Liver (tissue), 7 donors: ENCODE measurements at regions not wholly inside any gene's neighbourhood (a gene's known extent, or its start where the extent isn't known, plus 50 kb on each side); places are given as distances from the start of the nearest gene placed in this dataset.

ENCODE experiments used
- DNase-seq: peaks from one replicate; pipeline ENCODE4 v3.0.0-alpha.2; 2017; ENCODE audit warnings: low spot score
- H3K27ac ChIP-seq, 2 donors: one replicate each; pipeline ENCODE4 v1.7.0; 2013; ENCODE audit warnings: inconsistent platforms in 2 of 2, low read length in 2 of 2, control low read depth in 1 of 2, low read depth in 1 of 2, mild to moderate bottlenecking in 1 of 2
- H3K27me3 ChIP-seq, 4 donors: one replicate each; pipeline versions ENCODE4 v1.6.1 to v1.7.0; 2013; ENCODE audit warnings: low read length in 3 of 4, inconsistent platforms in 1 of 4, mild to moderate bottlenecking in 1 of 4, moderate library complexity in 1 of 4; ENCODE audit not compliant: control insufficient read depth in 4 of 4, insufficient read depth in 4 of 4
- H3K36me3 ChIP-seq, 4 donors: one replicate each; pipeline versions ENCODE4 v1.6.1 to v1.7.0; 2013; ENCODE audit warnings: low read length in 3 of 4, mild to moderate bottlenecking in 3 of 4, low read depth in 1 of 4, moderate library complexity in 1 of 4; ENCODE audit not compliant: control insufficient read depth in 4 of 4, insufficient read depth in 3 of 4
- H3K4me1 ChIP-seq, 4 donors: one replicate each; pipeline versions ENCODE4 v1.6.1 to v1.7.0; 2013; ENCODE audit warnings: low read length in 3 of 4, mild to moderate bottlenecking in 3 of 4, moderate library complexity in 1 of 4; ENCODE audit not compliant: control insufficient read depth in 4 of 4, insufficient read depth in 4 of 4
- H3K4me3 ChIP-seq, 3 donors: one replicate each; pipeline versions ENCODE4 v1.6.1 to v1.7.0; 2013; ENCODE audit warnings: low read length in 3 of 3, control low read depth in 1 of 3, low read depth in 1 of 3, mild to moderate bottlenecking in 1 of 3
- H3K9ac ChIP-seq, 2 donors: one replicate each; pipeline ENCODE4 v1.7.0; 2013; ENCODE audit warnings: low read length in 2 of 2, mild to moderate bottlenecking in 2 of 2, moderate library complexity in 2 of 2, control low read depth in 1 of 2, low read depth in 1 of 2
- H3K9me3 ChIP-seq, 4 donors: one replicate each; pipeline versions ENCODE4 v1.6.1 to v1.7.0; 2013; ENCODE audit warnings: low read length in 3 of 4; ENCODE audit not compliant: control insufficient read depth in 4 of 4
- FOXA2 ChIP-seq: IDR thresholded peaks from 2 replicates; pipeline ENCODE4 v1.6.1; 2016; ENCODE audit warnings: antibody characterized with exemption
- GABPA ChIP-seq, 2 donors: IDR thresholded peaks in 1 of 2; conservative IDR thresholded peaks in 1 of 2; 2 replicates each; pipeline ENCODE4 v1.6.1; 2016; ENCODE audit warnings: antibody characterized with exemption in 2 of 2, mild to moderate bottlenecking in 1 of 2, moderate library complexity in 1 of 2
- HNF4G ChIP-seq: IDR thresholded peaks from 2 replicates; pipeline ENCODE4 v1.6.1; 2016; ENCODE audit warnings: antibody characterized with exemption
- JUND ChIP-seq, 2 donors: IDR thresholded peaks; 2 replicates each; pipeline ENCODE4 v1.6.1; 2016; ENCODE audit warnings: antibody characterized with exemption in 2 of 2
- NR2F2 ChIP-seq: IDR thresholded peaks from 2 replicates; pipeline ENCODE4 v1.6.1; 2016; ENCODE audit warnings: antibody characterized with exemption
- RAD21 ChIP-seq, 2 donors: IDR thresholded peaks; 2 replicates each; pipeline ENCODE4 v1.6.1; 2016; ENCODE audit warnings: antibody characterized with exemption in 2 of 2, mild to moderate bottlenecking in 2 of 2
- RXRA ChIP-seq, 2 donors: IDR thresholded peaks; 2 replicates each; pipeline ENCODE4 v1.6.1; 2017 to 2018; ENCODE audit warnings: antibody characterized with exemption in 2 of 2, mild to moderate bottlenecking in 1 of 2
- TAF1 ChIP-seq: conservative IDR thresholded peaks from 2 replicates; pipeline ENCODE4 v1.6.1; 2016; ENCODE audit warnings: antibody characterized with exemption, mild to moderate bottlenecking
- YY1 ChIP-seq: IDR thresholded peaks from 2 replicates; pipeline ENCODE4 v1.6.1; 2016; ENCODE audit warnings: antibody characterized with exemption, mild to moderate bottlenecking
- WGBS: extraction: QIAGEN DNeasy Blood & Tissue Kit; methylation state at CpG from one replicate; pipeline ENCODE4 v1.1.7; 2013; 5-methylcytosine and 5-hydroxymethylcytosine counted together
- TF ChIP-seq, protein P1 (sequence below): IDR thresholded peaks from 2 replicates; pipeline ENCODE4 v1.6.1; 2016; ENCODE audit warnings: antibody characterized with exemption, mild to moderate bottlenecking
- TF ChIP-seq, protein P2 (sequence below): IDR thresholded peaks from 2 replicates; pipeline ENCODE4 v1.6.1; 2016; ENCODE audit warnings: antibody characterized with exemption
- TF ChIP-seq, protein P3 (sequence below): IDR thresholded peaks from 2 replicates; pipeline ENCODE4 v1.6.1; 2016; ENCODE audit warnings: antibody characterized with exemption
- donor health status: healthy.
- donor health status: healthy.
- donor health status: healthy.
- donor health status: healthy.

DNA sequence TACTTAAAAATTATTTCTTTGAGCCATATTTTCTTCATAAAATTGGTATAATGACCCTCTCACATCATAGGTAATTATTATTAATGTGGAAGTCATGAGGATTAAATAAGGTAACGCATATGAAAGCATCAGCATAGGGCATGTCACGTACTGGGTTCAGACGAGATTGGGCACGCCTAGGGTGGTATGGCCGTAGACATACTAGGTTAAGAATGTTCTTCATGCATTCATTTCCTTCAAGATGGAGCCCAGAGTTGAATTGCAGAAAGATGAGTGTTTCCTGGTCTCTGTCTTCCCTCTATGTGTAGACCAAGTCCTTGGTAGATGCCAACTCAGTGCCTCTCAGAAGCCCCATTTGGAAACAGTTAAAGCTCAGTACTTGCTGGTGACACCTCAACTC, 174.1 kb upstream of the CLINT1 start (continued):
- TF ChIP-seq, protein P1, sequence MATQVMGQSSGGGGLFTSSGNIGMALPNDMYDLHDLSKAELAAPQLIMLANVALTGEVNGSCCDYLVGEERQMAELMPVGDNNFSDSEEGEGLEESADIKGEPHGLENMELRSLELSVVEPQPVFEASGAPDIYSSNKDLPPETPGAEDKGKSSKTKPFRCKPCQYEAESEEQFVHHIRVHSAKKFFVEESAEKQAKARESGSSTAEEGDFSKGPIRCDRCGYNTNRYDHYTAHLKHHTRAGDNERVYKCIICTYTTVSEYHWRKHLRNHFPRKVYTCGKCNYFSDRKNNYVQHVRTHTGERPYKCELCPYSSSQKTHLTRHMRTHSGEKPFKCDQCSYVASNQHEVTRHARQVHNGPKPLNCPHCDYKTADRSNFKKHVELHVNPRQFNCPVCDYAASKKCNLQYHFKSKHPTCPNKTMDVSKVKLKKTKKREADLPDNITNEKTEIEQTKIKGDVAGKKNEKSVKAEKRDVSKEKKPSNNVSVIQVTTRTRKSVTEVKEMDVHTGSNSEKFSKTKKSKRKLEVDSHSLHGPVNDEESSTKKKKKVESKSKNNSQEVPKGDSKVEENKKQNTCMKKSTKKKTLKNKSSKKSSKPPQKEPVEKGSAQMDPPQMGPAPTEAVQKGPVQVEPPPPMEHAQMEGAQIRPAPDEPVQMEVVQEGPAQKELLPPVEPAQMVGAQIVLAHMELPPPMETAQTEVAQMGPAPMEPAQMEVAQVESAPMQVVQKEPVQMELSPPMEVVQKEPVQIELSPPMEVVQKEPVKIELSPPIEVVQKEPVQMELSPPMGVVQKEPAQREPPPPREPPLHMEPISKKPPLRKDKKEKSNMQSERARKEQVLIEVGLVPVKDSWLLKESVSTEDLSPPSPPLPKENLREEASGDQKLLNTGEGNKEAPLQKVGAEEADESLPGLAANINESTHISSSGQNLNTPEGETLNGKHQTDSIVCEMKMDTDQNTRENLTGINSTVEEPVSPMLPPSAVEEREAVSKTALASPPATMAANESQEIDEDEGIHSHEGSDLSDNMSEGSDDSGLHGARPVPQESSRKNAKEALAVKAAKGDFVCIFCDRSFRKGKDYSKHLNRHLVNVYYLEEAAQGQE = no peak
- TF ChIP-seq RXRA (IDR thresholded peaks at IDR 0.05) = no peak

DNA sequence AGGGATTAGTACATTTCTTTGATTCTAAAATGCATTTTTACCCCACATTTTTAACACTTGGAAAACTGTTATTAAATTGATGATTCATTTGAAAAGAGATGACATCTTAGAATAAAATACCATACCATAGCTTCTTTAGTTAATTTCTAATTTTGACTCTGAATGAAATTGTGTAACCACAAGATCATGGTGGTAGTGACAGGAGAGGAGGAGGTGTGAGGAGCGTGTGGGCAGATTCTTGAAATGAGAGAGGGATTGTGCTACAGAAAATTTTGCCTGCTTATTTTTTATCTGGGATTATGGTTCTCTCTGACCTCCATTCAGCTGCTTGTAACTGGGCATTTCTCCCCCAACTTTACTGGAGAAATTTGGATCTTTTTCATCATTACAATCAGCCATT, 173.3 kb upstream of the CLINT1 start:
- no peaks in the 10 kb centered on the region for H3K36me3 ChIP-seq
- H3K9me3 ChIP-seq = peaks cover 0 to 6% (median 5%) of the 10 kb centered on the region in 4 donors
- H3K27me3 ChIP-seq = no peaks in the 10 kb centered on the region
- H3K4me3 ChIP-seq = no peak overlapping the region
- DNase-seq = no peak
- WGBS = 87% methylated on average over 1 of the region's 1 CpG
- H3K27ac ChIP-seq = no peak overlapping the region
- no peak for TF ChIP-seq RXRA (IDR thresholded peaks at IDR 0.05)
- TF ChIP-seq, protein P2, sequence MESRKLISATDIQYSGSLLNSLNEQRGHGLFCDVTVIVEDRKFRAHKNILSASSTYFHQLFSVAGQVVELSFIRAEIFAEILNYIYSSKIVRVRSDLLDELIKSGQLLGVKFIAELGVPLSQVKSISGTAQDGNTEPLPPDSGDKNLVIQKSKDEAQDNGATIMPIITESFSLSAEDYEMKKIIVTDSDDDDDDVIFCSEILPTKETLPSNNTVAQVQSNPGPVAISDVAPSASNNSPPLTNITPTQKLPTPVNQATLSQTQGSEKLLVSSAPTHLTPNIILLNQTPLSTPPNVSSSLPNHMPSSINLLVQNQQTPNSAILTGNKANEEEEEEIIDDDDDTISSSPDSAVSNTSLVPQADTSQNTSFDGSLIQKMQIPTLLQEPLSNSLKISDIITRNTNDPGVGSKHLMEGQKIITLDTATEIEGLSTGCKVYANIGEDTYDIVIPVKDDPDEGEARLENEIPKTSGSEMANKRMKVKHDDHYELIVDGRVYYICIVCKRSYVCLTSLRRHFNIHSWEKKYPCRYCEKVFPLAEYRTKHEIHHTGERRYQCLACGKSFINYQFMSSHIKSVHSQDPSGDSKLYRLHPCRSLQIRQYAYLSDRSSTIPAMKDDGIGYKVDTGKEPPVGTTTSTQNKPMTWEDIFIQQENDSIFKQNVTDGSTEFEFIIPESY = no peak
- no peak for TF ChIP-seq FOXA2
- TF ChIP-seq, protein P3, sequence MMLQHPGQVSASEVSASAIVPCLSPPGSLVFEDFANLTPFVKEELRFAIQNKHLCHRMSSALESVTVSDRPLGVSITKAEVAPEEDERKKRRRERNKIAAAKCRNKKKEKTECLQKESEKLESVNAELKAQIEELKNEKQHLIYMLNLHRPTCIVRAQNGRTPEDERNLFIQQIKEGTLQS = no peak
- no peak for TF ChIP-seq YY1
- TF ChIP-seq, protein P1 = no peak
- no peak for TF ChIP-seq RAD21 (IDR thresholded peaks at IDR 0.05)
- TF ChIP-seq HNF4G = no peak
- no peak for TF ChIP-seq NR2F2
- TF ChIP-seq TAF1 = no peak
- TF ChIP-seq JUND (IDR thresholded peaks at IDR 0.05) = no peak
- no peak for TF ChIP-seq GABPA (IDR thresholded peaks at IDR 0.05 in 1 of 2, conservative IDR thresholded peaks at IDR 0.05 in 1 of 2)
- H3K9ac ChIP-seq = no peak overlapping the region
- peaks cover 0 to 17% (median 13%) of the 10 kb centered on the region in 4 donors for H3K4me1 ChIP-seq
